Occipital lobe (tissue), 1 donor: ENCODE measurements at regions not wholly inside any gene's neighbourhood (a gene's known extent, or its start where the extent isn't known, plus 50 kb on each side); places are given as distances from the start of the nearest gene placed in this dataset.

ENCODE experiments used
- DNase-seq: peaks from one replicate; lab custom pipeline; 2025; lab: John Stamatoyannopoulos, UW

DNA sequence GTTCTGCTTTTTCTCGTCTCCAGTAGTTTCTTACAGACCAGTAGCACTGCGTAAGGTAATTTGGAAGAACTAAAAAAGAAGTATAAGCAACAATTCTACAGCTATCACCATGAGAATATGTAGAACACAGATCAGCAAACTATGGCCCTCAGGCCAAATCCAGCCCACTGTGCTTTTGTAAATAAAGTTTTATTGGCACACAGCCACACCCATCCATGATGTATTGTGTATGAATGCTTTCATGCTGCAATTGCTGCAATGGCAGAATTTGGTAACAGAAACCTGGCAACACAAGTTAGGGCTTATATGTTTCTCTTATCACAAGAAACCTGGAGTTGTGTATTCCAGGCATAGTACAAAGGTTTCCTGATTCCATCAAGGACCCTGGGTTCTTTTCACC is 386.8 kb upstream of the TSHZ2 start:
- DNase-seq = no peak

DNA sequence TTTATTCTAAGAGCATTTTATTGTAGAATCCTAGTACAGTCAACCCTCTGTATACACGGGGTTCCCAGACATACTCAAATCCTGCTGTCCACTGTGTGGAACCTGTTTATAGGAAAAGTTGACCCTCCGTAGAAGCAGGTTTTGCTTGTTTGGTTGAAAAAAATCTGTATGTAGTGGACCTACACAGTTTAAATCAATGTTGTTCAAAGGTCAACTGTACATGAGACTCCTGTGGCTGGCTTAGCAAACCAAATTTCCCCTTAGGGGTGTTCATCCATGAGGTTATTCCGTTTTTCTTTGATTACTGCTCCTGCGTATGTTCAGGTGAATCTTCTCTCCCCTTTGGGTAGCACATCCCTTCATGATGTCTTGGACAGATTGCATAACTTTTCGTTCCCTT is 387.0 kb upstream of the ZFP64 start:
- no peak for DNase-seq

- no peak for DNase-seq
Measured at GRCh38 chr20:52577696-52578095, 386.1 kb upstream of the ZFP64 start.

- no peak for DNase-seq
Measured at GRCh38 chr20:52572687-52573086, 381.1 kb upstream of the ZFP64 start.

GRCh38 chr20:52569201-52569600 is 377.6 kb upstream of the ZFP64 start:
- DNase-seq = no peak

GRCh38 chr20:52565614-52566013 is 374.0 kb upstream of the ZFP64 start:
- DNase-seq = no peak

GRCh38 chr20:52564594-52564993 is 373.0 kb upstream of the ZFP64 start:
- DNase-seq = no peak

DNA sequence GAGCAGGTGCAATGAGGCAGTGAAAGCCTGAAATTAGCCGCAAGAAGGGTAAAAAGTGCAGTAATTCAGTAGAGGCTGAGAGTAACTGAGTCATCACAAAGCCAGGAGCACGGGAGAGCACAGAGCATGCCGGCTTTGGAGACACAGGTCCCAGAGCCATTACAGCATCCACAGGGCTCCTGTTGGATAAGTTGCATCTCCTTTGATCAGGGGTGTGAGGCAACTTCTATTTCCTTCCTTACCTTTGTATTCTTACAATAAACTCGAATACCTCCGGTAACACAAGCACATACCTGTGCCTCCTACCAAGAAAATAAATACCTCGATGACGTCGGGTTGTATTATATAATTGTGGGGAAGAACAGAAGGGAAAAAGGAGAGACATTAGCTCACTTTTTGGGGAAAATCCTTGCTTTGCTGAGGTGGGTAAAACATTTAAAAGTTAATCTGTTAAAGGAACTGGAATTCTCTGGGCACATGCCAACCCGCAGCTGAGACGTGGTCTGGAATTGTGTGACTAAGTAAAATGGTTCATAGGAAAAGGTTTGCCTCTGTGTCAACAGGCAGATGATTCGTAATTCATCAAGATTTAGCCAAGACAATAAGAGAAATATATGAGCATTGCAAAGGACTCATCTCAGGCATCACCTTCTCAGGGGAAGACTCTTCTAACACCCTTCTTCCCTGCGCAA is 360.7 kb upstream of the ZFP64 start:
- DNase-seq = no peak

- no peak for DNase-seq
Measured at GRCh38 chr20:52542131-52542530, 350.6 kb upstream of the ZFP64 start.

DNA sequence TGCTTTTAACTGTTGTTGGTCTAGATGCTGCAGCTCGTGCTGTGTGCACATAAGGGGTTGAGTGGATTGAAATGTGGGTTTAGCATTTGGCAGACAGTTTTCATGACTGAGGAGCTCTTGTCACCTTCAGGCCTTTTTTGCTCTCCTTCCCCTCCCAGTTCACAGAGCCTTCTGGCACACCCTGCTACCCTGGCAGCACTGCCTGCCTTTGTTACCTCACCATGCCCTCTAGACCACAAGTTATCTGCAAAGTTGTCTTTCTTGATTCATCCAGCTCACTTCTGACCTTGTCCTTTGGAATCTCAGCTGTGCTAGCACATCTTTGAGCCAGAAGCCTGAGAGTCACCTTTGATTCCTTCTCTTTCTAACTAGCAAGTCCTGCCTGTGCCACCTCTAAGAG is 348.9 kb upstream of the ZFP64 start:
- DNase-seq = no peak

GRCh38 chr20:52539891-52540290 is 348.3 kb upstream of the ZFP64 start:
- DNase-seq = no peak

DNA sequence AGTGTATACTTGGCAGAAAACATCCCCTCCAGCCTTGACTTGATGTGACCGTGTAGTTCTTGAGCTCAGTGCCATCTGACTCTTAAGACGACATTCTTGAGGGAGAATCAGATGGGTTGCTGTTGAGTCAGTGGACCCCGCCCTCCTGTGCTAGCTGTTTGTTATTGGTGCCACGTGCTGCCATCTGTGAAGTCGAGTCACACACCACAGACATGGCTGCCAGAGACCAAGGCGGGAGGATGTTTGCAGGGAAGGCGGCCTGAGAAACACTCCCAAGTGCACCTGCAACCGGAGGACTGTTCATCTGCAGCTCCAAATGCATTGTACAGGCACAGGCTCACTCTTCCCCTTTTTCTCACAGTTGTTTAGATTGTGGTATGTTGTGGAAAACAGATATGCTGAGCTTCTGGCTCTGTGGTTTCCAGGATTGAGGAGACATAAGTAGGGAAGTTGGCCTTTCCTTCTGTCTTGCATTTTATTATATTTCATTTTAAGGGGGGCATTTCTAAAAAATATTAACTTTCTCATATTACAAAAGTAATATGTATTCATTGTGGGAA is 345.3 kb upstream of the ZFP64 start:
- DNase-seq = no peak

DNA sequence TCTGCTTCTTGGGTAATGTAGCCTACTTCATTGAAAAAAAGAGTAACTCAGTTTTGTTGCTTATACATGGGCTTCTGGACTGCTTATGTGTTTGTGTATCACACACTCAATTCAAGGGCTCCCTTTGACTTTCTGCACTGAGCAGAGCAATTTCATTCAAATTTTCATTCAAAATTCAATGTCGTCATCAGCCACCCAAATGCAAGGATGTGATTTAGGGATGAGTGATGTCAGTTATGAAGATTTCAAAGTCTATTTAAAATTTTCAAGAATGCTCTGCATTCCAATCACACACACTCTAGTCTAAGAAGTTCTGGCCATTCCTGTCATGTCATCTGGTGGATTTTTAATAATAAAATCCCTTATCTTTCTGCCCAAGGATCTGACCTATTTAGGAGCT is 344.5 kb upstream of the ZFP64 start:
- no peak for DNase-seq

DNA sequence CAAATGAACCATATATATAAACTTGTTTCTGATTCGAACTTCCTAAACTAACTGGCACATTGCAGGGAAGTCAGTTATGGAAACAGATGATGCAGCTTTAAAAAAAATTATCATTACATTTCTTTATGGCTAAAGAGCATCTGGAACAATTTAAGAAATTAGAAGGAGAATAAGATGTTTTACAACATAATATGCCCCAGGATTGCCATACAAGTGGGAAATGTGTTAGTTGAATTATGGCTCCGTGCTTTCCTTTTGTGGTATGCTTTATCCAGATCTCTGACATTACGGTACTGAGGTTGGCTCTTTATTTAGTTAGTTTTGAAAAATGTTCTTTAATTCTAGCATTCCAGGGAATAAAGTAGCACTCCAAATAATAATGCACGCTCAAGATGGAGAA is 343.0 kb upstream of the ZFP64 start:
- DNase-seq = no peak

DNA sequence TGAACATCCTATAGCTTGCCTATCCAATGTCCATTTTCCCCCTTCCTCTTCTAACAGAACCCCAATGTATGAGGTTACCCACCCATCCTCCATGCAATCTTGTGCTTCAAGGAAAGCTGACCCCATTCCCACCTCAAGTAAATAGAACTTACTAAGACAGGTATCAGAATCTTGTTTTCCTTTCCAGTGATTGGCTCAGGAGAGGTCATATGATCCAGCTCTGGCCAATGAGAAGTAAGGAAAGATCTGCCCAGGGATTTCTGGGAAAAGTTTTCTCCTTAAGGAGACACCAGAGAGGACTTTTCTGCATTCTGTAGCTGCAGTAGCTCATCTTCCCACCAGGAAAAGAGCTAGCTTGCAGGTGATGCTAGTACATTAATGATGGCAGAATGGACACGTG is 341.8 kb upstream of the ZFP64 start:
- no peak for DNase-seq

GRCh38 chr20:52532674-52533073 is 341.1 kb upstream of the ZFP64 start:
- DNase-seq = no peak

DNA sequence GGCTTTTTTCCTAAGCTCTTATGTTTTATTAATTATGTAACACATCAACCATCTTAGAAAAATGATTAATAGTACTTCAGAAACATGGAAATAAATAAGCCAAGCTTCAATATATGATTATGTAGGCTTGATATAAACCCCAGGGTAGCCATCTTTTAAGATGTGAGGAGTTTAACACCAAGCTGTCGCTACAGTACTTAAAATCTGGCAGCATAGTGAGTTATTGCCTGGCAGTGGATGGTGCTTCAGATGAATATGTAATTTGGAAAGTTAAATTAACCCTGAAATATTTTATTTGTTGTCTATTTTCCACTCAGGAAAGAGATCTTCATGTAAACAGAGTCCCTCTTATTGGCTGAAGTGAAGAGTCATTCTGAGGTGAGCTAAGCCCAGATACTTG is 339.0 kb upstream of the ZFP64 start:
- DNase-seq = no peak

DNA sequence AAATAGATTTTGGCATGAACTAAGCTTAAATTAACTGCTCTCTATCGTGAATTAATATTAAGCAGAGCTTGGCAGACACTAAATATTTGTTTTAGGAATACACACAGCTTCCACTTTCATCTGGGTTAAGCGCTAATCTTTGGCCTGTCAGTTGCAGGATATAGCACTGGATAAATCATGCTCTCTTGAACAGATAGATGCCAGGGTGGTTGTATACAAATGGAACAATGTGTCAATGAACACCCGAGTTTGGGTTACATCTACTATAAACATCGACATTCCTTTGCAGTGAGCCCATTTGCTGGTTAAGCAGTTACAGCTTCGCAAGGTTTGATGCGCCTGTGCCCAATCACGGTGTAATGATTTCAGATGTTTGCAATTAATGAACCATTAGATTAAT is 338.2 kb upstream of the ZFP64 start:
- no peak for DNase-seq

DNA sequence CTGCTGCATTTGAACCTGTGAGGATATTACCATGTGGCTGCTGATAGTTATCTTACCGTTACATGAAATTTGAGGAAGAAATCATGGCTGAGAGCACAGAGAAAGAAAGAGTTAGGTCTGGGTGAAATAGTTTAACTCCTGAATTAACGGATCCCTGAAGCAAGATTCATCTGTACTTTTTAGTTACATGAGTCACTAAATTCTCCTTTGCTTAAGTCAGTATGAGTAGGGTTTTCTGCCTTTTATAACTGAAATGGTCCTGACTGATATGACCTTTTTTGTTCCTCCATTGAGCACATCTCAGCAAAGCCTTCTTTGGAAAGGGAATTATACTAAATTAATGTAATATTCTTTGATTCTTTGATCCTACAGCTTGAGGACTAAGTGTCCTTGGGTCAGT is 333.3 kb upstream of the ZFP64 start:
- no peak for DNase-seq

- DNase-seq = no peak
Measured at GRCh38 chr20:52518735-52519134, 327.2 kb upstream of the ZFP64 start.

- no peak for DNase-seq
Measured at GRCh38 chr20:52515877-52516276, 324.3 kb upstream of the ZFP64 start.

DNA sequence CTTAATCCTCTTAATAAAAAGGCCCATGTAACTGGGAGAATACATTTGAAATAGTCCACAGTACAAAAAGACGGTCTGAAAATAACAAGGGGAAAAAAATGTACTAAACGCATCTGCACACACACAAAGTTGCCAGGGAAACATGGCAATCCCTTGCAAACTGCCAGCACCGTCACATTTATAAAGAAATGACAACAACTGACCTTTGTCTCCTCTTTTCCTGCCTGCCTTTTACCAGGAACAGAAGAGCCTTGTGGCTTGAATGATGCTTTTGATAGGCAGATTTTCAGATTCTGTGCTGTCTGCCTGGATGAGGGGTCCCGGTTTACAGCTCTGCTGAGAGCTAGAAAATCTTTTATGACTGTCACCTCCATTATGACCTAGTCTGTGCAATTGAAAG is 308.6 kb upstream of the ZFP64 start:
- DNase-seq = no peak

- no peak for DNase-seq
Measured at GRCh38 chr20:52497731-52498130, 306.2 kb upstream of the ZFP64 start.

GRCh38 chr20:52496191-52496590 is 304.6 kb upstream of the ZFP64 start:
- DNase-seq = no peak
